ENCODE measurements at regions not wholly inside any gene's neighbourhood (a gene's known extent, or its start where the extent isn't known, plus 50 kb on each side); places are given as distances from the start of the nearest gene placed in this dataset.
A peak's percentile ranks its signal among the peaks of the same experiment; 100 is the strongest.
"Not testable (repeated sequence)": the region's sequence is repeated elsewhere in the genome, so short reads cannot be mapped to it uniquely, and the experiment has no call there.

GRCh38 chr16:13480801-13481200, 439.2 kb upstream of the ERCC4 start:
- DNase-seq, result no peak

GRCh38 chr16:13483121-13483520, 436.8 kb upstream of the ERCC4 start:
- no peak for DNase-seq

- DNase-seq, result not testable (repeated sequence)
Measured at GRCh38 chr16:13489416-13489815, 430.5 kb upstream of the ERCC4 start.

GRCh38 chr16:13492046-13492445, 427.9 kb upstream of the ERCC4 start:
- DNase-seq, result no peak

GRCh38 chr16:13503960-13504635, 415.9 kb upstream of the ERCC4 start:
- no peak for DNase-seq

- DNase-seq, result no peak
Measured at GRCh38 chr16:13507530-13507929, 412.4 kb upstream of the ERCC4 start.

GRCh38 chr16:13510425-13511151, 409.4 kb upstream of the ERCC4 start:
- DNase-seq, result no peak

- DNase-seq, result no peak
Measured at GRCh38 chr16:13517841-13518240, 402.1 kb upstream of the ERCC4 start.

GRCh38 chr16:13519871-13520270, 400.1 kb upstream of the ERCC4 start:
- no peak for DNase-seq

GRCh38 chr16:13521356-13521755, 398.6 kb upstream of the ERCC4 start:
- DNase-seq, result no peak

- DNase-seq, result no peak
Measured at GRCh38 chr16:13527332-13527731, 392.6 kb upstream of the ERCC4 start.

GRCh38 chr16:13528691-13529090, 391.3 kb upstream of the ERCC4 start:
- no peak for DNase-seq

GRCh38 chr16:13529193-13529982, 390.6 kb upstream of the ERCC4 start:
- no peak for DNase-seq

- DNase-seq, result no peak
Measured at GRCh38 chr16:13540771-13541170, 379.2 kb upstream of the ERCC4 start.

- no peak for DNase-seq
Measured at GRCh38 chr16:13542284-13542683, 377.7 kb upstream of the ERCC4 start.

GRCh38 chr16:13543850-13544249, 376.1 kb upstream of the ERCC4 start:
- peak; percentile 49 for DNase-seq

GRCh38 chr16:13545271-13545670, 374.7 kb upstream of the ERCC4 start:
- DNase-seq, result no peak

GRCh38 chr16:13550254-13550653, 369.7 kb upstream of the ERCC4 start:
- DNase-seq, result no peak

- no peak for DNase-seq
Measured at GRCh38 chr16:13552062-13552959, 367.6 kb upstream of the ERCC4 start.

- DNase-seq, result no peak
Measured at GRCh38 chr16:13552960-13553257, 367.0 kb upstream of the ERCC4 start.

GRCh38 chr16:13553453-13553985, 366.4 kb upstream of the ERCC4 start:
- DNase-seq, result no peak

- DNase-seq, result no peak
Measured at GRCh38 chr16:13554005-13554404, 365.9 kb upstream of the ERCC4 start.

- no peak for DNase-seq
Measured at GRCh38 chr16:13554643-13555042, 365.3 kb upstream of the ERCC4 start.
